GM18907 (cell line): ENCODE measurements at regions not wholly inside any gene's neighbourhood (a gene's known extent, or its start where the extent isn't known, plus 50 kb on each side); places are given as distances from the start of the nearest gene placed in this dataset.
"Not testable (repeated sequence)": the region's sequence is repeated elsewhere in the genome, so short reads cannot be mapped to it uniquely, and the experiment has no call there.

Experiments used
- ATAC-seq: cut with Tn5 transposase; IDR thresholded peaks from one replicate; pipeline ENCODE4 v1.9.1; 2021; ENCODE audit warnings: mild to moderate bottlenecking, moderate library complexity; ENCODE audit not compliant: unreplicated experiment

- ATAC-seq = no peak
Observed at GRCh38 chrX:66915893-66916292, 277.0 kb upstream of the EDA2R start.

- ATAC-seq = no peak
Observed at GRCh38 chrX:66914080-66914479, 275.2 kb upstream of the EDA2R start.

- no peak for ATAC-seq
Observed at GRCh38 chrX:66912417-66912816, 273.5 kb upstream of the EDA2R start.

DNA sequence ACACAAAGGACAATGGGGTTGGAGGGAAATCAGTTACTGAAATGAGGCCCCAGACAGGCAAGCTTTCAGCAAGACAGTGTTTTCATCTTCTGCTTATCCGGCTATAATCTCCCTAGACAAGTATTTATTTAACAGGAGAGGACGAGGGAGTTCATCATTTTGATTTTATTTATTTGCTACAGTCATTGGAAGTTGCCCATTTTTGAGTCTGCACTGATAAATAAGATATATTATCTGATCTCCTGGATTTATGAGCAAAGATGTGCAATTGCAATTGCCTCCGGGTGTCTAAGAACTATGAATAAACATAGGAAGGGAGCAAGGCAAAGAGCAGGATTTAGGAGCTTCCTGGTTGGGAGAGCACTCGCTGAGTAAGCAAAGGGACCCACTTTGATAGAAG, 263.2 kb upstream of the EDA2R start:
- no peak for ATAC-seq

- no peak for ATAC-seq
Observed at GRCh38 chrX:66900886-66901285, 262.0 kb upstream of the EDA2R start.

DNA sequence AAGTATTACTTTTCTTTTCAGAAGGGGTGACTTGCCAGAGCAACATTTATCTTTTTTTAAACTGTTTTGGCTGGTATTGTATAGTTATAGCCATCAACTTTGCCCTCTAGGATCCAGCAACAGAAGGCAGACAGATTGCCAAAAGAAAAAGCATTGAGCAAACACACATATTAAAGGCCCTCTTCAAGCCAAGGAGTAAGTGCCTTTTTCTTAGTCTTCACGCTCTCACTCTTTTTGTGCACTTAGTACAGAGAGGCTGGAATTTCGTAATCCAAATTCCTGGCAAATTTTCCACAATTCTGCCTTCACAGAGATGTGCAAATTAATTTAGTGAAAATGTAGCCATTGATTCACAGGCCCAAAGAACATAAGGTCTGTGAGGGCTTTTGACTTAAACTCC, 253.1 kb upstream of the EDA2R start:
- ATAC-seq = no peak

- no peak for ATAC-seq
Observed at GRCh38 chrX:66889418-66889817, 250.5 kb upstream of the EDA2R start.

DNA sequence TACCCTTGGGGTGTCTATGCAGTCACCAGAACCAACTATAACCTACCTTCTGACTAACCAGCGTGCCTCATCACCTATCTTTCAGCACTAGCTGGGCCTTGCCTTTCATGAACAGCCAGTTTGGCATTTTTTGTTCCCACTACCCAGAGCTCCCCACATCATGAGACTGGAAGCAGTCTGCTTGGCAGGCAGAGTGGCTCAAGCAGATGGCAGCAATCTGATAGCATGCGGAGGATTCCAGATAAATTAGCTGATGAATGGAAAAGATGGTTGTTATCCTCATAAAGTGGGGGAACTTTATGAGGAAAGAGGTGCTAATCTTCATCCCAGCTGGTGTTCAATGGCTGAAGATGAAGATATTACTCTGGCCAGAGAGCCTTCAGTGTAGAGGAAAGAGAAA, 243.2 kb upstream of the EDA2R start:
- no peak for ATAC-seq

DNA sequence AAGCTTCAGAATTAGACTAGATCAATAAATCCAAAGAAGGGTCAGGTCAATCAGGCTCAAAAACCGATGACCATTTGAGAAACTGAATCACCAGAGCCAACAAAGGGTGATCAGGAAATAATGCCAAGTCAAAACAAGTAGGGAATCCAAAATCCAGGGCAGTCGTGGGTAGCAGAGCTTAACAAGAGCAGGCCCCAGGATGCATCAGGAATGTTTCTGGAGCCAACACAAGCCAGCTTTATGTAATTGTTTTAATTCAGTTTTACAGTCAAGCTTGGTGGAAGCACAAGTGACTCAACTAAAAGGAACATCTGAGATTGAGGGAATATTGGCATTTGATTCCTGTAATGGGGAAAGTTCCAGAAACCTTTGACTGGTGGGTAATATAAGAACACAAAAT, 237.9 kb upstream of the EDA2R start:
- no peak for ATAC-seq

- ATAC-seq = no peak
Observed at GRCh38 chrX:66872771-66873170, 233.9 kb upstream of the EDA2R start.

DNA sequence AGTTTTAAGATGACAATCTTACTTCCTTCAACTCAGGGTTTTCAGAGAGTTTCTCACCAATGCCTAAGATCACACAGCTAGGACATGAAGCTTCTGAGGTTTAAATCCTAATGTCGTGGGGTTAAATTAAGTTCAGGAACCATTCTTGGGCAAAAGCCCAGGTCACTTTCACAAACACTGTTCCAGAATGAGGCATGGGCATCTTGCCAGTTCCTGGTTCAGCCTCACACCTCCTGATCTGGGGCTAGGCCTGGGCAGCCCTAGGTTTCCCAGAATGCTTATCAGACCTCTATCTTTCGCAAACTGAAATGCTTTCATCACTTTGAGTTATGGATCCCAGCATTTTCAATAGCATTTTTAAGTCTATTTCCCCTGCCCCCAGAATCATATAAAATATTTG, 224.8 kb upstream of the EDA2R start:
- ATAC-seq = no peak

DNA sequence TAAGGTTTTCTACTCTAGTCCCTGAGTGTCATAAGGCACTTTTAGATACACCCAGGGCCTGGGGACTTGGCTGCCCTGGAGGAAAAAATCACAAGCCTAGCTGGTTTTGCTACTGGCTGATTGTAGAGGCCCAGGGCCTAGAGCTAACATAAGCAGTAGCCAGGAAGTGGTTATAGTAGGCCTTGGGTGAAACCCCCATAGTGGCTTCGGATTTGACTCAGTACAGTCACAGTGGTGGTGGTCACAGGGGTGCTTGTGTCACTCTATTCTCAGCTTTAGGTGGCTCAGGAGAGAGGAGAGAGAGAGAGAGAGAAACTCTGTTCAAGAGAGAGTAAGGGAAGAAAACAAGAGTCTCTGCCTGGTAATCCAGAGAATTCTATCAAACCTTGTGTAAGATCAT, 194.5 kb upstream of the EDA2R start:
- ATAC-seq = peak; percentile 98

GRCh38 chrX:66815227-66815626, 176.3 kb upstream of the EDA2R start:
- ATAC-seq = no peak

- ATAC-seq = not testable (repeated sequence)
Observed at GRCh38 chrX:66794514-66794913, 155.6 kb upstream of the EDA2R start.

DNA sequence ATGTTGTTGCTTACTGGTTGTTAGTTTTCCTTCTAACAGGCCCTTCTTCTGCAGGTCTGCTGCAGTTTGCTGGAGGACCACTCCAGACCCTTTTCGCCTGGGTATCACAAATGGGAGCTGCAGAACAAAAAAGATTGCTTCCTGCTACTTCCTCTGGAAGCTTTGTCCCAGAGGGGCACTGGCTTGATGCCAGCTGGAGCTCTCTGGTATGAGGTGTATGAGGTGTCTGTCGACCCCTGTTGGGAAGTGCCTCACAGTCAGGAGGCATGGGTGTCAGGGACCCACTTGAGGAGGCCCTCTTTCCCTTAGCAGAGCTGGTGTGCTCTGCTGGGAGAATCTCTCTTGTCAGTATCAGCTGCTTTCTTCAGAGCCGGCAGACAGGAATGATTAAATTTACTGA, 127.4 kb upstream of the EDA2R start:
- ATAC-seq = no peak

- ATAC-seq = no peak
Observed at GRCh38 chrX:66760651-66761050, 121.8 kb upstream of the EDA2R start.

DNA sequence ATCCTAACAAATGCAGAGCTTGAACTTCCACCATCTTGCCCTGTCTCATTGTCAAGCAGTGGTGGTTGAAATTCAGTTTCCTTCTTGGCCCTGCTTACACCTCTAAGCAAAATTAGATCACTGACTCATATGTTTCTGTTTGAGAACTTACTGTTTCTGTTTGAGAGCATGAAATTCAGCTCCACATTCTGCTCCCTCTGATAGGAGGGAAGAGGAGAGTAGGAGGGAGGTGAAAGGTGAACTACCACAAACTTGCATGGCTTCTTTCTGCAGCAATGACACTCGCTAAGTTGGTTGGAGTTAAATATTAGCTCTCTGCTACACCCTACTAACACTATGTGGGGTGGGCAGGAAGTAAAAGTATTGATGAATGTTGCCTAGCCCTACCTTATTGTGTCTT, 117.8 kb upstream of the EDA2R start:
- no peak for ATAC-seq

- ATAC-seq = no peak
Observed at GRCh38 chrX:66751136-66751782, 112.4 kb upstream of the EDA2R start.

DNA sequence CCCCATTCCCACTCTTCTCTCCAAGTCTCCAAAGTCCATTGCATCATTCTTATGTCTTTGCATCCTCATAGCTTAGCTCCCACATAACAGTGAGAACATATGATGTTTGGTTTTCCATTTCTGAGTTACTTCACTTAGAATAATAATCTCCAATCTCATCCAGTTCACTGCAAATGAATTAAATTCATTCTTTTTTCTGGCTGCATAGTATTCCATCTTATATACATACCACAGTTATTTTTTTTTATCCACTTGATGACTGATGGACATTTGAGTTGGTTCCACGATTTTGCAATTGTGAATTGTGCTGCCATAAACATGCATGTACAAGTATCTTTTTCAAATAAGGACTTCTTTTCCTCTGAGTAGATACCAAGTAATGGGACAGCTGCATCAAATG, 105.6 kb upstream of the EDA2R start:
- not testable (repeated sequence) for ATAC-seq

DNA sequence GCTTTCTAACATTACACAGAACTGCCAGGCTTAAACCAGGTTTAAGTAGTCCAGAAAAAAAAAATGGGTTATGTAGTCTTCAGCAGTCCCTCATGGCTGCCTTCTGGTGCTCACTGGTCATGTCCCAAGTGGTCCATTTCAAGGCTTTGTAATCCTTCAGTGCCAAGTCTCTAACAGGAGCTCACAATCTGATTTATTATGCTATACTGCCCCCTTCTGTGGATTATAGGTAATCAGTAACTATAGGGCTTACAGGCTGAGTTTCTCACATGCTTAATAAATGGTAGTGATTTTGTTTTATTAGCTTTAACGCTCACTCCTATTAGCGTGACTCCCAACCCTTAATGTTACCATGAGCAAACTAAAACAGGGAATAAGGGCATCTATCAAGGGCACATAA, 92.5 kb upstream of the EDA2R start:
- ATAC-seq = peak; percentile 52

DNA sequence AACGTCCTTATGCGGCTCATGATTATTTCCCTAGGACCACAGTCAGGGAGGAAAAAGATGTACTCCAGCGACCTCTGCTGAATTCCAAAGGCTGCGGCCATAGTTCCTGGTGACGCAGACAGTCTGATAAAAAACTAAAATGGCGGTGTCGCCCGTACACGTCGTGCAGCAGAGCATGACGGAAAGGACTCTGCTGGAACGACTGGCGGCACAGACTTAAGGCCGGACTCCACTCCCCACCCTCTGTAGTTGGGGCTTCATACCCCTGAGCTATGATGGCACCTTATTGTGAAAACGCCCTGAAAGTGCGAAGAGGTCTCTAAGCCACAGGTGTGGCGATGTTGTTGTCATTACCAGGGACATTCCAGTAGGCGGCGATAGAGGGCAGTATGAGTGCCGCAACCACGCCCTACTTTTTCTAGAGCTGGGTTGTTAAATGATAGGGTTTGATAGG, 90.0 kb upstream of the EDA2R start:
- peak; percentile 78 for ATAC-seq

GRCh38 chrX:66717926-66718325, 79.0 kb upstream of the EDA2R start:
- ATAC-seq = no peak
